HG02642 (cell line): ENCODE measurements at regions not wholly inside any gene's neighbourhood (a gene's known extent, or its start where the extent isn't known, plus 50 kb on each side); places are given as distances from the start of the nearest gene placed in this dataset.
A peak's percentile ranks its signal among the peaks of the same experiment; 100 is the strongest.
"Not testable (repeated sequence)": the region's sequence is repeated elsewhere in the genome, so short reads cannot be mapped to it uniquely, and the experiment has no call there.

Experiments used
- ATAC-seq: cut with Tn5 transposase; IDR thresholded peaks from one replicate; pipeline ENCODE4 v1.9.1; 2021; ENCODE audit warnings: mild to moderate bottlenecking; ENCODE audit not compliant: unreplicated experiment, poor library complexity

- not testable (repeated sequence) for ATAC-seq
Measured at GRCh38 chr2:47690706-47691325, 92.1 kb upstream of the MSH6 start.

DNA sequence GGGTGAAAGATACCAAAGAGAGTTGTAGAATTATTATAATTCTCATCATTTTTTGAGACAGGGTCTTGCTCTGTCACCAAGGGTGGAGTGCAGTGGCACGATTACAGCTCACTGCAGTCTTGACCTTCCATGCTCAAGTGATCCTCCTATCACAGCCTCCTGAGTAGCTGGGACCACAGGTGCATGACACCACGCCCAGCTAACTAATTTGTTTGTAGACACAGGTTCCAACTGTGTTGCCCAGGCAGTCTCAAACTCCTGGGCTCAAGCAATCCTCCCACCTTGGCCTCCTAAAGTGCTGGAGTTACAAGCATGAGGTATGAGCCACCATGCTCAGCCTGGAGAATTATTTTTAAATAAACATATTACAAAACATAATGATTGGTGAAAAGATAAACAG is 92.8 kb upstream of the MSH6 start:
- no peak for ATAC-seq

- ATAC-seq, result peak; percentile 82
Measured at GRCh38 chr2:47689118-47689517, 93.8 kb upstream of the MSH6 start.

- no peak for ATAC-seq
Measured at GRCh38 chr2:47688561-47688960, 94.4 kb upstream of the MSH6 start.

DNA sequence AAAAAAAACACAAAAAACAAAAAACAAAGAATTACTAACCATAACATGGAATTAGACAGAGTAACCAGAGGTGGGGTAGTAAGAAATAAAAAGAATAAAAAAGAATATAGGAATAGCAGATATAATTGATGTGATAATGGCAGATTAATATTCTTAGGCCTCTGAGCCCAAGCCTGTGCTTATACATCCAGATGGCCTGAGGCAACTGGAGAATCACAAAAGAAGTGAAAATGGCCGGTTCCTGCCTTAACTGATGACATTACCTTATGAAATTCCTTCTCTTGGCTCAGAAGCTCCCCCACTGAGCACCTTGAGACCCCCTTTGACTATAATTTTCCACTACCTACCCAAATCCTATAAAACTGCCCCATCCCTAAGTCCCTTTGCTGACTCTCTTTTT is 95.1 kb upstream of the MSH6 start:
- ATAC-seq, result no peak

- no peak for ATAC-seq
Measured at GRCh38 chr2:47686018-47686417, 96.9 kb upstream of the MSH6 start.

DNA sequence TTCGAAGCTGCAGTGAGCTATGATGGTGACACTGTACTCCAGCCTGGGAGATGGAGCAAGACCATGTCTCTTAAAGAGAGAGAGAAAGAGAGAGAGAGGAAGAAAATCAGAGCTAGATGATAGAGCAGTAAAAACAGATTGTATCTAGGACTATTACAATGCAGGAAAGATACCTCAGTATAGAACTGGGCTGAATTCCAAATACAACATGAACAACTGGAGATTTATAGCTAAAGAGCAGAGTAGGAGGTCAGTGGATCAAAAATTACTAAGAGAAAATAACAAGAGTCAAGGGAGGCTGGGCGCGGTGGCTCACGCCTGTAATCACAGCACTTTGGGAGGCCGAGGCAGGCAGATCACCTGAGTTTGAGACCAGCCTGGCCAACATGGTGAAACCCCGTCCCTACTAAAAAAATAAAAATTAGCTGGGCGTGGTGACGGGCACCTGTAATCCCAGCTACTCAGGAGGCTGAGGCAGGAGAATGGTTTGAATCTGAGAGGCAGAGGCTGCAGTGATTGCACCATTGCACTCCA is 100.7 kb upstream of the MSH6 start:
- no peak for ATAC-seq

DNA sequence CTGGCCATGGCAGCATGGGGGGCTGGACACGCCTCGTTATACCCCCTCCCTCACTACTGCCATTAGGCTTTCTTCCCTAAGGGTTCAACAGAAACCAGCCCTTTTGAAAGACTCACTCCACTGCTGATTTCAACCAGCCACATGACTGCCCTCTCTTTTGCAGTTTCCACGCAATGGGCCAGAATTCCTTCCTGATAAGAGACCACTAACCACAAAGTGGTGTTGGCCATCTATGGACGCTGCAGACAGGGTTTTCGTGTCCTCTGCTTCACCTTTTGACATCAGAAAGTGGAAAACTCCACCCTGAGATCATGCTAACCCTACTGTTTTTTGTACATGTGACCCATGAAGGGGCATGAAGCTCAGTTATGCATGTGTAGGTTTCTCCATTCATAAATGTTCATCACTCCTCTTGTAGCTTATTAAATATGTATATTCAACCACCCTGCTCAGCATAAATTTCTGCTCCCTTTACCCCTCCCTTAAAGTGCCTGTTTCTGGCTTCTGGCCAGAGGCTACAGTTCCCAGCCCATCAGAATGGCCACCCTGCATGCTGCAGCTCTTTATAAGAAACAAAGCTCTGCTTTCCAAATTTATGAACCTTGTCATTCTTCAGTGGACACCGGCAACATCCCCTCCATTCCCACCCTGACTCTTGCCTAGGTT is 105.6 kb upstream of the KCNK12 start:
- no peak for ATAC-seq

- ATAC-seq, result no peak
Measured at GRCh38 chr2:47675196-47675825, 104.5 kb upstream of the KCNK12 start.

GRCh38 chr2:47666332-47666731 is 95.5 kb upstream of the KCNK12 start:
- ATAC-seq, result no peak

GRCh38 chr2:47664817-47665216 is 94.0 kb upstream of the KCNK12 start:
- no peak for ATAC-seq

DNA sequence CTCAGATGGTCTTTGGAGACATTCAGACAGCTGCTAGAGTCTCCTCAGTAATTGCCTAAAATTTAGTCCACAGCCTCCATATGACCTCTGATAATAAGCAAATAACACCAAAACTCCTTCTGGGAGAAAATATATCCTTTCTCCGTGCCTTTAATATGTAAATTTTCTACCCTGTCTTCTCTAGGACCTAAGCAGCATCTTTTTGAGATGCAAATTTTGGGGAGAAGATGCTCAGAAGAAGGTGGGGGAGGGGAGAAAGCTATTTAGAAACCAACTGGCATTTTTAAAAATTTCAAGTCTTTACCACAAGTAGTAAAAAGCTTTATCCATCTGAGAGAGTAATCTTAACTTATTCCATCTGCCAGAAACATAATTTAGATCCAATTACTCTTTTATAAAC is 91.8 kb upstream of the KCNK12 start:
- no peak for ATAC-seq

DNA sequence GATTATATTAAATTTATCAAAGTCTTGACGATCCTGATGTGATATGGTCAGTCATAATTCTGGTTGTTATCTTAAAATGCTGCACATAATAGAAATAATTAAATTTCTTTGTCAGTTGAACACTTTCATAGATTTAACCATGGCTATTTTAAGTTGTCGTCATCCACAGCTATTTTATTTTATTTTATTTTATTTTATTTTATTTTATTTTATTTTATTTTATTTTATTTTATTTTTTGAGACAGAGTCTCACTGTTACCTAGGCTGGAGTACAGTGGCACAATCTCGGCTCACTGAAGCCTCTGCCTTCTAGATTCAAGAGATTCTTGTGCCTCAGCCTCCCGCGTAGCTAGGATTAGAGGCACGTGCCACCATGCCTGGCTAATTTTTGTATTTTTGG is 90.5 kb upstream of the KCNK12 start:
- ATAC-seq, result no peak

DNA sequence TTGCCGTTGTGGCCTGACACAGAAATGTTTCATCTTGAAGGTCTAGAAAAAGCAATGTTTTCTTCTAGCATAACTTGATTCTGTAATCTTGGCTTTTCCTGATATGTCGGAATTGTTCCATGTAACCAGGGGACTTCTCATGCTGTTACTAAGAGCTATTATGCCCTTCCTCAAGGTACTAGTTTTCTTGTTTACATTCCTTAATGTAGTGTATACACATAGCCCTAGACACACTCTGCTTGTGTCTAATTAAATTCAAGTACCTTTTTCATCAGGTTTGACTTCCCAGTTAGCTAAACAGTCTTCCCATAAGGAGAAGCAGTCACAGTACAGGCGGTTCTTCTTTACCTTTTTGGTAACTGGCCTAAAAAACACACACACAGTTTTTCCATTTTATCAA is 89.4 kb upstream of the KCNK12 start:
- ATAC-seq, result no peak

- ATAC-seq, result no peak
Measured at GRCh38 chr2:47658646-47659320, 88.0 kb upstream of the KCNK12 start.

DNA sequence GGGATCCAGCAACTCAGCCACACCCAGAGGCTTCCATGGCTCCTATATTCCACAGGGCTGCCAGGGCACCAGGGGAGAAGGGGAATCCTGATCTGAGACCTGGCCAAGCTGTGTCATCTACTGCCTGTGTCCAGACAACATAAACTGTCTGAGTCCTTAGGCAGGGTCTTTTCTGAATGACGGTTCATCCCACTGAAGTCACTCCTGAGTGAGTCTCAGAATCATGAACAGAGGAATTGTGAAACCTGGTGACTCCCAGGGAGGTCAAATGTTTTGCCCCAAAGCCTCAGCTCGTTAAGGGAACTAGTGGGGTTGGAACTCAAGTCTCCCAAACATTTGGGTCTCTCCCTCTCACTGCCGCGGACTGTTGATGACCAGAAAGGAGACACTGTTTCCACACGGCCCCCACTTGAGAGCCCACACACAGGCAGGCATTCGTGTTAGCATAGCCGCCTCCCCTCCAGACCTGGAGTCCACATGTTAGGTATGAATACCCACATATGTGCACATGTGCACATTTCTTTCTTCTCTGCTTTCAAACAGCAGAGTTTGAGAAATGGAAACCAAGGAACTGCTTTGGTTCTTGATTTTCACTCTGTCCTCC is 87.2 kb upstream of the KCNK12 start:
- no peak for ATAC-seq

DNA sequence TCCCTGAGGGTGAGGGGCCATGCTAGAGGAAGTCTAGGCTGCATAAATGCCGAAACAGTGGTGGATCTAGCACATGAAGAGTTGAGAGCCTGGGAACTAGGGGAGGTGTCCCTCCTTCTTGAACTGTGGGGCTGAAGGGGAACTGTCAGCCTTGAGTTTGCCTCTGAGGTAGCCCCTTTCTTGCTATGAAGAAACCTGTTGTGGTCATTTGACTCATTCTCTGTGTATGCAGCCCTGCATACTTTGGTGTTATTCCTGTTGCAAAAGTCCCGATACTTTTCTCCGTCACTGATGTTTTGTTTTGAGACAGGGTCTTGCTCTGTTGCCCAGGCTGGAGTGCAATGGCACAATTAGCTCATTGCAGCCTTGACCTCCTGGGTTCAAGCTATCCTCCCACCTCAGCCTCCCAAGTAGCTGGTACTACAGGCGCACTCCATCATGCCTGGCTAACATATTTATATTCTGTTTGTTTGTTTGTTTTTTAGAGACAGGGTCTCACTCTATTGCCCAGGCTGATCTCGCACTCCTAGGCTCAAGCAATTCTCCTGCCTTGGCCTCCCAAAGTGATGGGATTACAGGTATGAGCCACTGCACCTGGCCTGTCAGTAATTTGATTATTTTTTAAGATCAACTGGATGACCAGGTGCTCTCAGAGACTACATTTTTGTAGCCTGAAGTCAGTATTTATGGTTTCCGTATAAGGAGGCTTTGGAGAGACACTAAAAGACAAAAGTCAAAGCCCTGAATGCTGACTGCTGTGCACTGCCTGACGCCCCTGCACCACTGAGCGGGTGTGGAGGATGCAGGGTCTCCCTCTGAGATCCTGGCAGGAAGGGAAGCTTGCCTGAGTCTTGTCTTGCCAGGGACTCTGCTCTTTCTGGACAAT is 86.2 kb upstream of the KCNK12 start:
- no peak for ATAC-seq

GRCh38 chr2:47655563-47655880 is 84.7 kb upstream of the KCNK12 start:
- no peak for ATAC-seq

- peak; percentile 86 for ATAC-seq
Measured at GRCh38 chr2:47654790-47655562, 84.2 kb upstream of the KCNK12 start.
